Stimulated activated CD8-positive, alpha-beta memory T cell treated with anti-CD3 and anti-CD28 coated beads, Interleukin-7, amount 100 ng/mL, for 1 hour (primary cell): ENCODE measurements at regions not wholly inside any gene's neighbourhood (a gene's known extent, or its start where the extent isn't known, plus 50 kb on each side); places are given as distances from the start of the nearest gene placed in this dataset.

ENCODE experiments used
- DNase-seq, 2 donors: peaks; one replicate each; pipeline ENCODE4 v3.0.0-alpha.2; 2020; ENCODE audit warnings: low read depth in 2 of 2

GRCh38 chr4:138925495-138925894 is 90.1 kb upstream of the NOCT start:
- no peak for DNase-seq

- DNase-seq = no peak
Observed at GRCh38 chr4:138919094-138919936, 96.3 kb upstream of the NOCT start.

- no peak for DNase-seq
Observed at GRCh38 chr4:138918169-138918869, 97.3 kb upstream of the NOCT start.

GRCh38 chr4:138916763-138917162 is 98.8 kb upstream of the NOCT start:
- DNase-seq = no peak

- DNase-seq = no peak
Observed at GRCh38 chr4:138915756-138916155, 99.8 kb upstream of the NOCT start.

- no peak for DNase-seq
Observed at GRCh38 chr4:138912704-138913340, 102.8 kb upstream of the NOCT start.

- no peak for DNase-seq
Observed at GRCh38 chr4:138911909-138912703, 103.5 kb upstream of the NOCT start.

- no peak for DNase-seq
Observed at GRCh38 chr4:138910914-138911336, 104.7 kb upstream of the NOCT start.

- DNase-seq = no peak
Observed at GRCh38 chr4:138910195-138910913, 105.2 kb upstream of the NOCT start.

- DNase-seq = no peak
Observed at GRCh38 chr4:138909587-138909986, 106.0 kb upstream of the NOCT start.

GRCh38 chr4:138908134-138908533 is 107.4 kb upstream of the NOCT start:
- no peak for DNase-seq

- DNase-seq = no peak
Observed at GRCh38 chr4:138907174-138907573, 108.4 kb upstream of the NOCT start.

GRCh38 chr4:138904793-138905192 is 110.8 kb upstream of the NOCT start:
- no peak for DNase-seq

GRCh38 chr4:138903185-138903584 is 112.4 kb upstream of the NOCT start:
- no peak for DNase-seq

- no peak for DNase-seq
Observed at GRCh38 chr4:138902705-138903104, 112.9 kb upstream of the NOCT start.

GRCh38 chr4:138901177-138901576 is 114.4 kb upstream of the NOCT start:
- DNase-seq = no peak

- no peak for DNase-seq
Observed at GRCh38 chr4:138899999-138900398, 115.6 kb upstream of the NOCT start.

GRCh38 chr4:138898282-138898681 is 117.3 kb upstream of the NOCT start:
- DNase-seq = no peak

- no peak for DNase-seq
Observed at GRCh38 chr4:138897811-138898226, 117.8 kb upstream of the NOCT start.

GRCh38 chr4:138894709-138895108 is 120.9 kb upstream of the NOCT start:
- DNase-seq = no peak

- no peak for DNase-seq
Observed at GRCh38 chr4:138894011-138894410, 121.6 kb upstream of the NOCT start.
